ENCODE measurements at regions not wholly inside any gene's neighbourhood (a gene's known extent, or its start where the extent isn't known, plus 50 kb on each side); places are given as distances from the start of the nearest gene placed in this dataset.

DNA sequence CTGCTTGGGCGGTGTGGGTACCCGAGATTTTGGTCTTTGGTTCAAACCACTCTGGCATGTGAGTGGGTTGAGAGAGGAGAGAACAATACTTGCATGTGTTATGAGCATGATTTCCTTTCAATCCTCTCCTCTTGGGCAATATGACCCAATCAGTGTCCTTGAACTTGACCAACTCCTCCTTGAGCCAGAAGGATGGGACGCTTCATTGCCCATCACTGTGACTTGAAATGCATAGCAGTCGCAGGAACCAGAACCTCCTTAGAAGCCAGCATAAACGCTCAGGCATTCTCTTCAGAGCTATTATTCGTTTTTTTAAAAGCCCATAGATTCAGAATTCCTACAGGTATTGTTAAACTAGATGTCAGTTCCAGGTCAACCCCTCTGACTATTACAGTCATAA is 367.4 kb downstream of the HAPSTR1 start:
- TF ChIP-seq, protein P1, sequence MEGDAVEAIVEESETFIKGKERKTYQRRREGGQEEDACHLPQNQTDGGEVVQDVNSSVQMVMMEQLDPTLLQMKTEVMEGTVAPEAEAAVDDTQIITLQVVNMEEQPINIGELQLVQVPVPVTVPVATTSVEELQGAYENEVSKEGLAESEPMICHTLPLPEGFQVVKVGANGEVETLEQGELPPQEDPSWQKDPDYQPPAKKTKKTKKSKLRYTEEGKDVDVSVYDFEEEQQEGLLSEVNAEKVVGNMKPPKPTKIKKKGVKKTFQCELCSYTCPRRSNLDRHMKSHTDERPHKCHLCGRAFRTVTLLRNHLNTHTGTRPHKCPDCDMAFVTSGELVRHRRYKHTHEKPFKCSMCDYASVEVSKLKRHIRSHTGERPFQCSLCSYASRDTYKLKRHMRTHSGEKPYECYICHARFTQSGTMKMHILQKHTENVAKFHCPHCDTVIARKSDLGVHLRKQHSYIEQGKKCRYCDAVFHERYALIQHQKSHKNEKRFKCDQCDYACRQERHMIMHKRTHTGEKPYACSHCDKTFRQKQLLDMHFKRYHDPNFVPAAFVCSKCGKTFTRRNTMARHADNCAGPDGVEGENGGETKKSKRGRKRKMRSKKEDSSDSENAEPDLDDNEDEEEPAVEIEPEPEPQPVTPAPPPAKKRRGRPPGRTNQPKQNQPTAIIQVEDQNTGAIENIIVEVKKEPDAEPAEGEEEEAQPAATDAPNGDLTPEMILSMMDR (IDR thresholded peaks at IDR 0.05; ENCODE audit: low read depth, low read length, missing control alignments) = no peak
- no peak overlapping the region for H3K4me3 ChIP-seq (replicated peaks; ENCODE audit: low read depth, low read length)
- DNase-seq (ENCODE audit: extremely low read depth, low read depth) = no peak

DNA sequence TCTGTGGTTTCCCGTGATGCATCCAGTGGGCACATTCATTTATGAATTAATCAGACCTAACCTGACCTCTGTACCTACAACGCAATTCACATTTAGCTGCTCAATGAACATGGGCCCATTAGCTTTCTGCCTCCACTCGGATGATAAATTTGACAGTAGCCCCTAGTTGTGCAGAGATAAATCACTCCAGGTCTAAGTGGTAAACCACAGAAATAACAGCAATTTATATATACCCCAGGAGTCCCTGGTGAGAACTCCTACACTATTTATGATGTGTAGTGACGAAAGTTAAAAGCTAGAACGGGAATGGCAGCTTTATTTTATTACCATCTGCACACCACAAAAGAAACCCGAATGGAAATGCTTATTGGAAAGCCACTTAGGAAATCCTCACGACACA is 371.5 kb downstream of the HAPSTR1 start:
- TF ChIP-seq, protein P1 (IDR thresholded peaks at IDR 0.05; ENCODE audit: low read depth, low read length, missing control alignments) = no peak
- no peak overlapping the region for H3K4me3 ChIP-seq (replicated peaks; ENCODE audit: low read depth, low read length)
- DNase-seq (ENCODE audit: extremely low read depth, low read depth) = no peak

DNA sequence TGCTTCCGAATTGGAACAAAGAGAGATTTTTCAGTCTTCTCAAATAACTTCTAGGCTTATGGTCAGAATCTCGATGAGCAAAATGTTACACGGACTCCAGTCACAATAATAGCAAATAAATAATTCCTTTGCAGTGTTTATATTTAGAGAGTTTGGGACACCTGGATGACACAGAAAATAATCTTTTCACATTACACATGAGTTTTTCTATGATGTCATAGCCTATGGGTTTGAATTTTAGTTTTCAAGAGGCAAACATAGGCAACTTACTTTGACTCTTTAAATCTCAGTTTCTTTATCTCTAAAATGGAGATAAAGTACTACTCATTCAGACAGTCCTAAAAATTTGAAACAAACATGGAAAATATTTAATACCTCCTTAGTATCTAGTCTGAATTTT is 372.0 kb downstream of the HAPSTR1 start:
- no peak for DNase-seq (ENCODE audit: extremely low read depth, low read depth)
- no peak overlapping the region for H3K4me3 ChIP-seq (replicated peaks; ENCODE audit: low read depth, low read length)
- TF ChIP-seq, protein P1 (IDR thresholded peaks at IDR 0.05; ENCODE audit: low read depth, low read length, missing control alignments) = no peak

DNA sequence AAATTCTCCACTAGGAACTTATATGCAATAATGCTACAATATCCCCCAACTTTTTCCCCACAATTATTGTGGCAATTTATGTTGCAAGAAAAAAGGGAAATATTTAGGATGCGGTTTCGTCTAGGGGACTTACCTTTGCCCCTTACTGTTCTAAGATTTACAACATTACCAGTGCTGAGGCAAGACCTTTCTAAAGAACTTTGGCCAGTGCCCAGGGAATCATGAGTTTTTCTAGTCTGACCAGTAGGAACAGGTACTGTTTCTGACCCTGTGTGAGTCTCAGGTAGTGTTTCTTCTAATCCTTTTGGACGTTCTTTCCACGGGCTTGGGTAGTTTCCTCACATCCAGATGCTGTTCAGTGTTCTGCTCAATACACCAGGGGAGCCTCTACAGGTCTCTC is 373.7 kb downstream of the HAPSTR1 start:
- DNase-seq (ENCODE audit: extremely low read depth, low read depth) = no peak
- H3K4me3 ChIP-seq (replicated peaks; ENCODE audit: low read depth, low read length) = no peak overlapping the region
- TF ChIP-seq, protein P1 (IDR thresholded peaks at IDR 0.05; ENCODE audit: low read depth, low read length, missing control alignments) = no peak

DNA sequence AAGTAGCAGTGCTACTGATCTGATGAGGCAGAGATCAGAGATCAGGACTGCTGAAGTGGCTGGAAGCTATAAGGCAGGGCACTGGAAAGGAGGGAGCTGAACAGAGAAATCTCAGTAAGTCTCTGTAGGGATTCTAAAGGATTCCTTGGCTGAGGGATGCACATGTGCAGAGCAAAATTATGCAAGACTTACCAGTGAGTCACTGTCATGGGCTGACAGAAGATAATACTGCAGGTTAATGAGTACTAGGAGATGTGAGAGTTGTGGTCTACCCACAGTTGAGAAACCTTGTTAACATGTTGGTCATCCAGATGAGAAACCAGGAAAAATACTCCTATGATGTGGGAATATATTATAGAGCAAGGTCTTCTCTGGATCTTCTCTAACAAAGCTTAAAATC is 378.1 kb downstream of the HAPSTR1 start:
- H3K4me3 ChIP-seq (replicated peaks; ENCODE audit: low read depth, low read length) = no peak overlapping the region
- TF ChIP-seq, protein P1 (IDR thresholded peaks at IDR 0.05; ENCODE audit: low read depth, low read length, missing control alignments) = no peak
- no peak for DNase-seq (ENCODE audit: extremely low read depth, low read depth)

DNA sequence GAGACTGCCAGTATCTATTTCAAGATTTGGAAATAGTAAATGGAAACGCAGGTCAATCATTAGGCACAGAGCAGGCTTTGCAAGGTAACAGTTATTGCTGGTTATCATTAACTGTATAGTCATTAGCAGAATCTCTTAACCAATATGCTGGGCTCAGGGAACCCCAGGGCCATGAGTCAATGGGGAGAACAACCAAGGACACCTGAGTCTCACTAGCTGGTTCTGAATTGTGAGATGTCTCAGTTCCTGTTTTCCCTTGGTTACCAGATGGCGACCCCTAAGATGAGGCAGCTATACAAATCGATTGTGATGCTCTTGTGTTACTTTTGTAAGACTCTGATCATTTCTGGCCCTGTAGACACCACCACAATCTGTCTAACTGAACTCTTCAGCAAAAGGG is 385.3 kb downstream of the HAPSTR1 start:
- H3K4me3 ChIP-seq (replicated peaks; ENCODE audit: low read depth, low read length) = no peak overlapping the region
- DNase-seq (ENCODE audit: extremely low read depth, low read depth) = no peak
- TF ChIP-seq, protein P1 (IDR thresholded peaks at IDR 0.05; ENCODE audit: low read depth, low read length, missing control alignments) = no peak

DNA sequence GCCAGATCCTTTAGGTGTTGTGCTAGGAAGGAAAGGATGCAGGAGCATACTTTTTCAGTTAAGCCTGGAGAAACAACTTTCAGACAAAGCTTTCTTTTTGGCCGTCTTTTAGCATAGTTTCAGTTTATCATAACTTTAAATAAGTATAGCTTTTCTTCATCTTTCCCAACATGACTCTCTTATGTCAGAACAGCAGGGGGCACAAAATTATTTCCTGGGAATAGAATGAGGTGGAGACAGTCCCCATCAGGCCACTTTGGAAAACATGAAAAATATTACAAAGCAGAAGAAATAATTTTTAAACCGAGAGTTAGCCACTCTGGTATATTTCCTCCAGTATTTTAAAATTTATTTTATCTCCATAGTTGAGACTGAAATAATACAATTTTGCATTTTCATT is 387.6 kb downstream of the HAPSTR1 start:
- DNase-seq (ENCODE audit: extremely low read depth, low read depth) = no peak
- TF ChIP-seq, protein P1 (IDR thresholded peaks at IDR 0.05; ENCODE audit: low read depth, low read length, missing control alignments) = no peak
- H3K4me3 ChIP-seq (replicated peaks; ENCODE audit: low read depth, low read length) = no peak overlapping the region
